Cardiac muscle cell (in vitro differentiated cells and primary cell): ENCODE measurements at regions not wholly inside any gene's neighbourhood (a gene's known extent, or its start where the extent isn't known, plus 50 kb on each side); places are given as distances from the start of the nearest gene placed in this dataset.
A peak's percentile ranks its signal among the peaks of the same experiment; 100 is the strongest.
"Not testable (repeated sequence)": the region's sequence is repeated elsewhere in the genome, so short reads cannot be mapped to it uniquely, and the experiment has no call there.

Source experiments
- DNase-seq, 2 donors: peaks; one replicate each; pipeline versions ENCODE4 v3.0.0 to v3.0.0-alpha.2; 2010 to 2017; ENCODE audit warnings: low read depth in 1 of 2, low spot score in 1 of 2
- H3K27ac ChIP-seq: fragments of 200-600 bp; sonication (generic); 2 replicates; pipeline ENCODE4 v1.5.1; 2016
- H3K27me3 ChIP-seq: fragments of 200-600 bp; sonication (generic); 2 replicates; pipeline ENCODE4 v1.6.0; 2016; ENCODE audit warnings: control low read depth
- H3K36me3 ChIP-seq: fragments of 200-600 bp; sonication (generic); 2 replicates; pipeline ENCODE4 v1.5.1; 2016; ENCODE audit warnings: control low read depth
- H3K4me1 ChIP-seq: fragments of 200-600 bp; sonication (generic); 2 replicates; pipeline ENCODE4 v1.8.1; 2017; ENCODE audit warnings: low read depth, mild to moderate bottlenecking, mixed run types
- H3K4me3 ChIP-seq: fragments of 200-600 bp; sonication (generic); 2 replicates; pipeline ENCODE4 v1.5.1; 2016; ENCODE audit warnings: mild to moderate bottlenecking
- H3K9me3 ChIP-seq: fragments of 200-600 bp; sonication (generic); 2 replicates; pipeline ENCODE4 v1.5.1; 2017; ENCODE audit warnings: low read depth, mild to moderate bottlenecking, control low read depth
- CTCF ChIP-seq: IDR thresholded peaks from 2 replicates; pipeline ENCODE4 v1.5.1; 2012; ENCODE audit warnings: low read depth, mild to moderate bottlenecking, low read length

DNA sequence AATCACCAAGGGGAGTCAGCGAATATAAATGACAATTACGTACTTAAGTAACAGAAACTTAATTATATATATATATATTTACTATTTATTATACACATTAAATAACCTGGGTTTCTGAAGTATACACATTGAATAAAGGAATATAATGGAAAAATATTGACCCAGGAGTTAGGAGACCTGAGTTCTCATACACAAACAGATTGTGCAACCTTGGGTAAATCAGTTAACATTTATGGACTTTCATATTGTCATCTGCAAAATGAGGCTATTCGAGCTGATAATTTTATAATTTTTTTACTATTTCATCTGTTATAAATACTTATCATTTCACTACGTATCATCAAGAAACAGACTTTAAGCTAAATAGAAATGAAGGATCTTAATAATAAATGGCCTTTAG lies 75.1 kb upstream of the SRRM3 start:
- H3K36me3 ChIP-seq: no peaks in the 10 kb centered on the region
- H3K27ac ChIP-seq: no peak overlapping the region
- no peak overlapping the region for H3K4me3 ChIP-seq
- no peaks in the 10 kb centered on the region for H3K9me3 ChIP-seq
- no peaks in the 10 kb centered on the region for H3K4me1 ChIP-seq
- DNase-seq: no peak
- no peak for TF ChIP-seq CTCF
- no peaks in the 10 kb centered on the region for H3K27me3 ChIP-seq

DNA sequence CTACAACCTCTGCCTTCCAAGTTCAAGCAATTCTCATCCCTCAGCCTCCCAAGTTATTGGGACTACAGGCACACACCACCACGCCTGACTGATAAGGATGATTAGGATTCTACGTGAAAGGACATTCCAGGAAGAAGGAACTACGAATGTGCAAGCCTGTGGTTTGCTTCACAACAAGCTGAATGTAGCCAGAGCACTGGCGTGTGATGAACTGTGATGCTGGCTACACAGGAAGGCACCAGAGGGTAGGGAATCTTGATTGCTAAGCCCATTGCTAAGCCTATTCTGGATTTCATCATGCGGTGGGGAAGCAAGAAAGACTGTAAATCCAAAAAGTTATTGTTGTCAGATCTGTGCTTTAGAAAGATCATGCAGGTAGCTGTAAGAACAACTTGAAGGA lies 72.3 kb upstream of the SRRM3 start:
- no peak overlapping the region for H3K4me3 ChIP-seq
- H3K4me1 ChIP-seq: no peaks in the 10 kb centered on the region
- H3K27ac ChIP-seq: no peak overlapping the region
- H3K36me3 ChIP-seq: no peaks in the 10 kb centered on the region
- DNase-seq: peak in 1 of 2 donors; percentile 78
- H3K9me3 ChIP-seq: no peaks in the 10 kb centered on the region
- no peak for TF ChIP-seq CTCF
- no peaks in the 10 kb centered on the region for H3K27me3 ChIP-seq

DNA sequence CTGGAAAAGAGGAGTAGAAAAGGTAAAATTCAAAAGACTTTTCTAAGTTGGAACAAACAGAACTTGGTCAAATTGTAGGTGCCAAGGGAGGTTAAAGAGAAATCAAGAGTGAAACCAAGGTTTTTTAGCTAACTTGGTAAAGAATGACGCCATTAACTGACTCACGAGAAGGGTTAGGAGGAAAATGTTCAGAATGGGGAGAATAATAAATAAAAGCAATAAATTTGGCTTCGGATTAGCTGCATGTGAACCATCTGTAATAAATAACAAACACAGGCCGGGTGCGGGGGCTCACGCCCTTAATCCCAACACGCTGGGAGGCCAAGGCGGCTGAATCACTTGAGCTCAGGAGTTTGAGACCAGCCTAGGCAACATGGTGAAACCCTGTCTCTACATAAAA lies 71.9 kb upstream of the SRRM3 start:
- no peak overlapping the region for H3K27ac ChIP-seq
- no peak for DNase-seq
- no peaks in the 10 kb centered on the region for H3K9me3 ChIP-seq
- no peaks in the 10 kb centered on the region for H3K4me1 ChIP-seq
- H3K27me3 ChIP-seq: no peaks in the 10 kb centered on the region
- no peak for TF ChIP-seq CTCF
- H3K36me3 ChIP-seq: no peaks in the 10 kb centered on the region
- no peak overlapping the region for H3K4me3 ChIP-seq

DNA sequence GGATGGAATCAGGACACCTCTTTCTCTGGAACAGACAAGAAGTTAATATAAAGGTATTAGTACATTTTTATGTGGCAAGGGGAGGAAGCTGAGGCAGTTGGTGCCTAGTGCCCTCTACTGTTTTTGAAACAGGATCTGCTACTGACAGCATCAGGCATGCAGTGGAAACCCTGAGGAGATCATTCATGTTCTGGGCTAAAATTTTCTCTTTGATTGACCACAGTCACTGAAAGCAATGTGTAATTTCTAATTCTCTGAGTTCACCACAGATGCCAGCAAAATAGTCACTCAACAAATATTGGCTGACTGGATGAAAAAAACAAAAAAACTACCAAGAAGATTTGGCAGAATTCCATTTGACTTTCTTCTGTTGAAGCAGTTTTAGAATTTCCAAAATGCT lies 71.0 kb upstream of the SRRM3 start:
- not testable (repeated sequence) for H3K27me3 ChIP-seq, H3K4me1 ChIP-seq, H3K27ac ChIP-seq, H3K36me3 ChIP-seq, H3K4me3 ChIP-seq, H3K9me3 ChIP-seq
- peak; percentile 50 for TF ChIP-seq CTCF
- DNase-seq: peak; percentile 24 to 66

DNA sequence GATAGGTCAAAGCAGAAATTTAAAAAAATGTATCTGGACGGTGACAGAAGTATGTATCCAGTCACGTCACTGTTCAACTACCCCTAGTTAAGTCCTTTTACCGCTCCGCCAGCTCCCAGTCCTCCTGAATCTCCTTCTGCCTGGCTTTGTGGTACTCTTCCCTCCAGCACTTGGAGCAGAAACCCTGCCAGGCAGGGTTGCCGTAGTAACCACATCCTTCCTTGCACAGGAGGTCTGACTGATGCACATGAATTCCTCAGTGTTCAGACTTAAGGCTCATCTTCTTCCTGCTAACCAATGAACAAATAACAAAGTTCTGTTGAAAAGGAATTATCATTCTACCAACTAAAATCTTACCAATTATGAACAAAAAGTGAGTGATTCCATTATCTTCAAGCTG lies 69.8 kb upstream of the SRRM3 start:
- H3K27ac ChIP-seq, H3K36me3 ChIP-seq, H3K9me3 ChIP-seq, H3K4me3 ChIP-seq, H3K4me1 ChIP-seq, H3K27me3 ChIP-seq, DNase-seq: not testable (repeated sequence)

GRCh38 chr7:76133164-76133775 lies 68.4 kb upstream of the SRRM3 start:
- H3K4me1 ChIP-seq: no peaks in the 10 kb centered on the region
- H3K4me3 ChIP-seq: no peak overlapping the region
- no peak for TF ChIP-seq CTCF
- no peak for DNase-seq
- H3K9me3 ChIP-seq: no peaks in the 10 kb centered on the region
- H3K27me3 ChIP-seq: no peaks in the 10 kb centered on the region
- no peaks in the 10 kb centered on the region for H3K36me3 ChIP-seq
- H3K27ac ChIP-seq: no peak overlapping the region
